ENCODE measurements at regions not wholly inside any gene's neighbourhood (a gene's known extent, or its start where the extent isn't known, plus 50 kb on each side); places are given as distances from the start of the nearest gene placed in this dataset.

DNA sequence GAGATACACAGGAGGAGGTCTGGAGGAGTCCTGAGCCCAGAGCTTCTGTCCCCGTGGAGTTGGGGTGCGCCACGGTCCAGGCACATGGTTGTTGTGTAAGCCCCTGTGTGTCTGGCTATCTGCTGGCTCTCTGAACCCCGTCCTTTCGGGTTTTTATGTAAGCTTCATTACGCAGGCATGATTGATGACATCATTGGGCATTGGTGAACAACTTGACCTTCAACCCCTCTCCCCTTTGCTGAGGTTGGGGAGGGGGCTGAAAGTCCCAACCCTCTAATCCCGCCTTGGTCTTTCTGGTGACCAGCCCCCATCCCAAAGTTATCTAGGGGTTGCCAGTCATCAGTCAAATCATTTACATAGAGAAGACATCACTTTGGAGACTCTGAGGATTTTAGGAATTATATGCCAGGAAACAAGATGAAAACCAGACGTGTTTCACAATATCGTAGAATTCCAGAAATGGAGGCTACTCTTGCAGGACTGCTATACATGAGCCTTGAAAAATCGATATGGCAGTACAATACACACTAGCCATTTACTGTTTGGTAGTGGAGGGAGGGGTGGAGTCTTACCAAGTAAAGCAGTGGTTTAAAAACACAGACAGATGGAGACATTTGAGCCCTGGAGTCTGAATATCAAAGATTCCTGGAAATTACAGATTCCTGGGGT lies 69.8 kb upstream of the SCAF4 start:
- no peak for TF ChIP-seq POLR2A (IDR thresholded peaks at IDR 0.05)
- TF ChIP-seq, protein P1, sequence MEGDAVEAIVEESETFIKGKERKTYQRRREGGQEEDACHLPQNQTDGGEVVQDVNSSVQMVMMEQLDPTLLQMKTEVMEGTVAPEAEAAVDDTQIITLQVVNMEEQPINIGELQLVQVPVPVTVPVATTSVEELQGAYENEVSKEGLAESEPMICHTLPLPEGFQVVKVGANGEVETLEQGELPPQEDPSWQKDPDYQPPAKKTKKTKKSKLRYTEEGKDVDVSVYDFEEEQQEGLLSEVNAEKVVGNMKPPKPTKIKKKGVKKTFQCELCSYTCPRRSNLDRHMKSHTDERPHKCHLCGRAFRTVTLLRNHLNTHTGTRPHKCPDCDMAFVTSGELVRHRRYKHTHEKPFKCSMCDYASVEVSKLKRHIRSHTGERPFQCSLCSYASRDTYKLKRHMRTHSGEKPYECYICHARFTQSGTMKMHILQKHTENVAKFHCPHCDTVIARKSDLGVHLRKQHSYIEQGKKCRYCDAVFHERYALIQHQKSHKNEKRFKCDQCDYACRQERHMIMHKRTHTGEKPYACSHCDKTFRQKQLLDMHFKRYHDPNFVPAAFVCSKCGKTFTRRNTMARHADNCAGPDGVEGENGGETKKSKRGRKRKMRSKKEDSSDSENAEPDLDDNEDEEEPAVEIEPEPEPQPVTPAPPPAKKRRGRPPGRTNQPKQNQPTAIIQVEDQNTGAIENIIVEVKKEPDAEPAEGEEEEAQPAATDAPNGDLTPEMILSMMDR (IDR thresholded peaks at IDR 0.05) = no peak

Measured in gastroesophageal sphincter (tissue), 3 donors.